GM23248 (cell line): ENCODE measurements at regions not wholly inside any gene's neighbourhood (a gene's known extent, or its start where the extent isn't known, plus 50 kb on each side); places are given as distances from the start of the nearest gene placed in this dataset.

Experiments
- DNase-seq: peaks from one replicate; pipeline ENCODE4 v3.0.0-alpha.2; 2015
- H2AFZ ChIP-seq: fragments of 200-600 bp; sonication (generic); 2 replicates; pipeline ENCODE4 v1.6.1; 2016; ENCODE audit warnings: antibody characterized with exemption
- H3F3A ChIP-seq: fragments of 200-600 bp; sonication (generic); 2 replicates; pipeline ENCODE4 v1.6.1; 2016; ENCODE audit warnings: mild to moderate bottlenecking, antibody characterized with exemption, mixed run types; ENCODE audit not compliant: insufficient read depth
- H3K27ac ChIP-seq: fragments of 200-600 bp; sonication (generic); 2 replicates; pipeline ENCODE4 v1.5.1; 2016; ENCODE audit warnings: mild to moderate bottlenecking
- H3K27me3 ChIP-seq: fragments of 200-600 bp; sonication (generic); replicated peaks from 2 replicates; pipeline ENCODE4 v1.6.1; 2016; ENCODE audit warnings: mild to moderate bottlenecking; ENCODE audit not compliant: insufficient read depth
- H3K36me3 ChIP-seq: fragments of 200-600 bp; sonication (generic); 2 replicates; pipeline ENCODE4 v1.6.1; 2016; ENCODE audit warnings: low read depth, mild to moderate bottlenecking
- H3K4me1 ChIP-seq: fragments of 200-600 bp; sonication (generic); 2 replicates; pipeline ENCODE4 v1.6.1; 2016; ENCODE audit warnings: mild to moderate bottlenecking; ENCODE audit not compliant: insufficient read depth
- H3K4me2 ChIP-seq: fragments of 200-600 bp; sonication (generic); one replicate; pipeline ENCODE4 v1.6.1; 2016; ENCODE audit warnings: mild to moderate bottlenecking; ENCODE audit not compliant: unreplicated experiment
- H3K4me3 ChIP-seq: fragments of 200-600 bp; sonication (generic); 2 replicates; pipeline ENCODE4 v1.5.1; 2016; ENCODE audit warnings: mild to moderate bottlenecking
- H3K79me2 ChIP-seq: fragments of 200-600 bp; sonication (generic); 2 replicates; pipeline ENCODE4 v1.6.1; 2016; ENCODE audit warnings: mild to moderate bottlenecking; ENCODE audit not compliant: insufficient read depth
- H3K9ac ChIP-seq: fragments of 200-600 bp; sonication (generic); 2 replicates; pipeline ENCODE4 v1.6.1; 2016; ENCODE audit warnings: mild to moderate bottlenecking
- H3K9me2 ChIP-seq: fragments of 200-600 bp; sonication (generic); 2 replicates; pipeline ENCODE4 v1.6.1; 2016; ENCODE audit warnings: mixed run types, mild to moderate bottlenecking, moderate library complexity; ENCODE audit not compliant: insufficient read depth
- H3K9me3 ChIP-seq: fragments of 200-600 bp; sonication (generic); one replicate; pipeline ENCODE4 v1.6.1; 2017; ENCODE audit warnings: low read depth
- H4K20me1 ChIP-seq: fragments of 200-600 bp; sonication (generic); 2 replicates; pipeline ENCODE4 v1.6.0; 2016; ENCODE audit not compliant: insufficient read depth
- EZH2 ChIP-seq: fragments of 200-600 bp; sonication (generic); IDR thresholded peaks from 2 replicates; pipeline ENCODE4 v1.6.1; 2018; ENCODE audit warnings: antibody characterized with exemption, mild to moderate bottlenecking; ENCODE audit not compliant: insufficient read depth, poor library complexity, severe bottlenecking
- EZH2phosphoT487 ChIP-seq: fragments of 200-600 bp; sonication (generic); IDR thresholded peaks from 2 replicates; pipeline ENCODE4 v1.6.1; 2018; ENCODE audit warnings: antibody characterized with exemption, moderate library complexity, mild to moderate bottlenecking, low read depth; ENCODE audit not compliant: insufficient read depth
- WGBS, 2 experiments: methylation state at CpG; one replicate each; pipeline ENCODE4 v1.1.6; 2015 to 2017; ENCODE audit warnings: low lambda C conversion rate in 2 of 2, low coverage in 1 of 2; ENCODE audit errors: missing lambda C conversion rate in 2 of 2; 5-methylcytosine and 5-hydroxymethylcytosine counted together
- in situ Hi-C: fragments of 300-500 bp; cut with MboI; formaldehyde crosslinking; loops from 2 replicates; pipeline ENCODE4 v1.15.0; 2020

DNA sequence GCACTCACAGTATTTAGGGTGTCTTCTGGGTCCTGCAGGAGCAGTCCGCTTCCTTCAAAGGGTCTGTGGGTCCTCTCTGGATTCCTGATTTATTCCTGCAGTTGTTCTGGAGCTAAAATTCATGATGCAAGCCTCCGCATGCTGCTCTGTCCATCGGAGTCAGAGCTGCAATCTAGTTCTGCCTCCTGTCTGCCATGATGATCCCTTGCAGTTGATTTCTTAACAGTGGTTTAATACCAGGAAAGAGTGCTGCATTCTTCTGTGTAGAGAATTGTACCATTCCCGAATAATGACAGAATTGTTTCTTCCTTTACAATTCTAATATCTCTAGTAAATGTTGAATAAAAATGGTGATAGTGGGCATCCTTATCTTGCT, 72.0 kb upstream of the B3GAT2 start:
- in situ Hi-C loops, result no loop called here

DNA sequence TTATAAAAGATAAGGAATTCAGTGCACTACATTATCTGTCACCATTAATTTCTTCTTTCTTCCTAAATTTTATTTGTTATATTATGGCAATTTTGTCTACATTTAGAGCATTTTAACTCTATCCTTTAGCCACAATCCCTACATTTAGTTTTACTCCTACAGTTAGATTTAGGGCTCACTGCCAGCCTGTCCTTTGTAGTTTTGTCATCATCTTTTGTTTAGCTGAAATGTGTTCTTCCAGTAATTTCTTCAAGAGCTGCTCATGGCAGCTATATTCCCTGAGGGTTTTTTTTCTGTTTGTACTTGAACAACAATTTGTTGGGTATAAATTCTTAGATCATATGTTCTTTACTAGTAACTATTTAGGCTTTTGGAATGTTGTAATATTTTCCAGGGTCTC, 72.7 kb upstream of the B3GAT2 start:
- Histone ChIP-seq H3K27me3 (no peaks in the 10 kb centered on the region), H4K20me1 (no peaks in the 10 kb centered on the region), H3K27ac (no peak overlapping the region), H3K9ac (no peak overlapping the region), H3K9me2 (no peaks in the 10 kb centered on the region), H3K4me3 (no peak overlapping the region), H3K36me3 (no peaks in the 10 kb centered on the region), H3F3A (no peaks in the 10 kb centered on the region), H3K4me2 (no peak overlapping the region), H3K79me2 (no peaks in the 10 kb centered on the region), H3K4me1 (no peaks in the 10 kb centered on the region), H3K9me3 (no peaks in the 10 kb centered on the region), H2AFZ (no peak overlapping the region)
- TF ChIP-seq EZH2phosphoT487, result no peak
- TF ChIP-seq EZH2, result no peak
- in situ Hi-C loops, result no loop called here
- no peak for DNase-seq

More for the DNA sequence above, 72.0 kb upstream of the B3GAT2 start:
- Histone ChIP-seq H3F3A (no peaks in the 10 kb centered on the region), H3K9ac (no peak overlapping the region), H3K27me3 (no peaks in the 10 kb centered on the region), H3K27ac (no peak overlapping the region), H2AFZ (no peak overlapping the region), H3K9me3 (no peaks in the 10 kb centered on the region), H3K36me3 (no peaks in the 10 kb centered on the region), H3K4me3 (no peak overlapping the region), H3K4me1 (no peaks in the 10 kb centered on the region), H4K20me1 (no peaks in the 10 kb centered on the region), H3K9me2 (no peaks in the 10 kb centered on the region), H3K79me2 (no peaks in the 10 kb centered on the region), H3K4me2 (no peak overlapping the region)
- TF ChIP-seq EZH2phosphoT487 (no peak), EZH2 (no peak)
- DNase-seq, result no peak
- 76 to 80% methylated on average over 4 of the region's 4 CpGs for WGBS, 2 experiments

DNA sequence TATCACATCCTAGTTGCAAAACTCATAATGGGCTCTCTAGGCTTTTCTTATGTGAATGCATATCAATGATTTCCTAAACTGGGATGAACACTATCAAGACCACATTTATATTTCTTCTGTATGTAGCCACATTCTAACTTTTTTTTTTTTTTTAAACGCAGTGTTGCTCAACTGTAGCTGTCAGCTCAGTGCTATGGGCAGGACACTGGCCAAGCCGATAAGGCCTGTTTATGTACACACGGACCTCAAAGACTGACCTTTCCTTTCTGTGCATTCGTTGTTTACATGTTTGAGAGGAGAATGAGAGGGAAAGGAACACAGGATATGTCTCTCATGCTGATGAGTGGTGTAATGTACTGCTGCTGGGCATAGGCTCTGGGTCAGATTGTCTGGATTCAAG, 75.1 kb upstream of the B3GAT2 start:
- Histone ChIP-seq H3K9ac (no peak overlapping the region), H3F3A (no peaks in the 10 kb centered on the region), H3K9me2 (no peaks in the 10 kb centered on the region), H3K4me2 (no peak overlapping the region), H3K4me3 (no peak overlapping the region), H3K9me3 (no peaks in the 10 kb centered on the region), H3K4me1 (no peaks in the 10 kb centered on the region), H3K36me3 (no peaks in the 10 kb centered on the region), H3K27ac (no peak overlapping the region), H3K27me3 (no peaks in the 10 kb centered on the region), H3K79me2 (no peaks in the 10 kb centered on the region), H2AFZ (no peak overlapping the region), H4K20me1 (no peaks in the 10 kb centered on the region)
- TF ChIP-seq EZH2 (no peak), EZH2phosphoT487 (no peak)
- in situ Hi-C loops, result no loop called here
- 35 to 38% methylated on average over 4 of the region's 4 CpGs for WGBS, 2 experiments
- no peak for DNase-seq

DNA sequence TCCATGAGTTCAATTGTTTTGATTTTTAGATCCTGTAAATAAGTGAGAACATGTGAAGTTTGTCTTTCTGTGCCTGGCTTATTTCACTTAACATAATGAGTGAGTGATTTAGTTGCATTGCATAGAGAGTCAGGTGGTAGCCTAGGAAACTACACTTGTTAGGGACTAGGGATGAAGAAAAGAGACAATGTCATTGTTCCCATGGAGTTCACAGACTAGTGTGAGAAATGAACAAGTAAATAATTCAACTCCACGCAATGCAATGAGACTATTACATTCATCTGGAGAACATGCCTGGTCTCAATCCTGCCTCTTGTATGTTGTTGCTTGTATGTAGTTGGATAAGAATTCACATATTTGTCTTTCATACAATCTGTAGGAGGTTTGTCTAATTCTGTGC, 76.3 kb upstream of the B3GAT2 start:
- DNase-seq, result no peak
- 24 to 38% methylated on average over 1 of the region's 1 CpG for WGBS, 2 experiments
- Histone ChIP-seq H3K4me2 (no peak overlapping the region), H3K9me3 (no peaks in the 10 kb centered on the region), H3K36me3 (no peaks in the 10 kb centered on the region), H3K9me2 (no peaks in the 10 kb centered on the region), H3K4me3 (no peak overlapping the region), H3F3A (no peaks in the 10 kb centered on the region), H3K9ac (no peak overlapping the region), H3K27ac (no peak overlapping the region), H2AFZ (no peak overlapping the region), H3K4me1 (no peaks in the 10 kb centered on the region), H3K27me3 (0 out of 2 replicates have a peak, but pooled peaks cover under 1% of the 10 kb centered on the region), H3K79me2 (no peaks in the 10 kb centered on the region), H4K20me1 (no peaks in the 10 kb centered on the region)
- in situ Hi-C loops, result no loop called here
- TF ChIP-seq EZH2 (no peak), EZH2phosphoT487 (no peak)

DNA sequence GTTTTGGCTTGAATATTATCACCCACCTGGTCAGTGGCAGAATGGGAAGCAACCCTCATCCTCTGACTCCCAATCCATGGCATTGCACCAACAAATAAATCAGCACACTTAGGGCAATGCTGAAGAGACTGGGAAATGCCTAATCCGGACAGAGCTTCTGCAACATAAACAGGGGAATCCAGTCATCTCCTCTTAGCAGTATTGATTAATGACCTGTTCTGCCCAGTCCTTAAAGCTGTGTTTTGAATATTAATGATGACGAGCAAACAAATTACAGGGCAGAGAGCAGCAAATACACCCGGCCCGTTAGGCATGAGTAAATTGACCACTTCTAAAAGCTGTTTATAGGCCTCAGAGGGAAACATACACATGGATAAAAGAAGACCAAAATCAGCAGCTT, 77.0 kb upstream of the B3GAT2 start:
- H2AFZ ChIP-seq, result no peak overlapping the region
- 23 to 27% methylated on average over 4 of the region's 4 CpGs for WGBS, 2 experiments
- 0 out of 2 replicates have a peak, but pooled peaks cover 4% of the 10 kb centered on the region for H3K27me3 ChIP-seq
- no peak overlapping the region for H3K4me2 ChIP-seq
- no peaks in the 10 kb centered on the region for H3F3A ChIP-seq
- TF ChIP-seq EZH2phosphoT487 (no peak), EZH2 (no peak)
- no peaks in the 10 kb centered on the region for H3K9me3 ChIP-seq
- H3K9me2 ChIP-seq, result no peaks in the 10 kb centered on the region
- no peak overlapping the region for H3K9ac ChIP-seq
- no peaks in the 10 kb centered on the region for H3K4me1 ChIP-seq
- no peaks in the 10 kb centered on the region for H3K36me3 ChIP-seq
- no peak overlapping the region for H3K4me3 ChIP-seq
- in situ Hi-C loops, result no loop called here
- H3K27ac ChIP-seq, result no peak overlapping the region
- DNase-seq, result no peak
- no peaks in the 10 kb centered on the region for H4K20me1 ChIP-seq
- no peaks in the 10 kb centered on the region for H3K79me2 ChIP-seq
